Forelimb muscle (tissue), 1 donor: ENCODE measurements at regions not wholly inside any gene's neighbourhood (a gene's known extent, or its start where the extent isn't known, plus 50 kb on each side); places are given as distances from the start of the nearest gene placed in this dataset.
"Not testable (repeated sequence)": the region's sequence is repeated elsewhere in the genome, so short reads cannot be mapped to it uniquely, and the experiment has no call there.

Experiments
- DNase-seq: peaks from one replicate; pipeline ENCODE4 v3.0.0-alpha.2; 2013; ENCODE audit warnings: low read depth

DNA sequence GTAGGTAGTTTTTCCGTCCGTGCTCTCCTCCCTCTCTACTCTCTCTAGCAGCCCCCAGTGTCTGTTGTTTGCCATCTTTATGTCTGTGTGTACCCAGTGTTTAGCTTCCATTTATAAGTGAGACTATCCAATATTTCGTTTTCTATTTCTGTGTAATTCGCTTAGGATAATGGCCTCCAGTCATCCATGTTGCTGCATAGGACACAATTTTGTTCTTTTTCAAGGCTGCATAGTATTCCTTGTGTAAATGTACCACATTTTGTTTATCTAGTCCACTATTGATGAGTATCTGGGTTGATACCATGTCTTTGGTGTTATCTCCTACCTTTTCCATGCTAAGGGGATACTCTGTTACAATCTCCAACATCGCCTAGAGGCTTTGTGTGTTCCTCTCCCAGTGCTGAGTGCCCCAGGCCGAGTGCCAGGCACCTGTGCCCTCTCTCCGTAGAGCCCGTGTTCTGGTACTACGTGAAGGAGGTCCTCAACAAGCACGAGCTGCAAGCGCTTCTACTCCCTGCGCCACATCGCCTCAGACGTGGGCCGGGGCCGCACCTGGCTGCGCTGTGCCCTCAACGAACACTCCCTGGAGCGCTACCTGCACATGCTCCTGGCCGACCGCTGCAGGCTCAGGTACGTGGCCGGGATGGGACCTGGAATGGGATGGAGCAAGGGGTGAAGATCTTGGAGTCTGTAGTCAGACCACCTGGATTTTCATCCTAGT, 51.0 kb downstream of the NPIPB11 start:
- not testable (repeated sequence) for DNase-seq

DNA sequence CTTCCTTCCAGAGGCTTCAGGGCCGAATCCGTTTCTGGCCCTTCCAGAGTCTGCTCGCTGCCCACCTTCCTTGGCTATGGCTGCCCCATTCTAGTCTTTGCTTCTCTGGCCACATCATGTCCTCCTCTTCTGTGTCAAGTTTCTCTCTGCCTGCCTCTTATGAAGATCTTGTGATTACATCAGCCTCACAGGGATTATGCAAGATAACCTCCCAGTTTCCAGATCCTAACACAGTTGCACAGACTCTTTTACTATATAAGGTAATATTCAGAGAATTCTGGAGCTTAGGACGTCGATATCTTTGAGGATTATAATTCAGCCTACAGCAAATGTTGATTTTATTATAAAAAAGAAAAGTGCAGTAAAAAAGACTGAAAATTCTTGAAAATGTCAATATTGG, 52.1 kb downstream of the NPIPB11 start:
- not testable (repeated sequence) for DNase-seq

DNA sequence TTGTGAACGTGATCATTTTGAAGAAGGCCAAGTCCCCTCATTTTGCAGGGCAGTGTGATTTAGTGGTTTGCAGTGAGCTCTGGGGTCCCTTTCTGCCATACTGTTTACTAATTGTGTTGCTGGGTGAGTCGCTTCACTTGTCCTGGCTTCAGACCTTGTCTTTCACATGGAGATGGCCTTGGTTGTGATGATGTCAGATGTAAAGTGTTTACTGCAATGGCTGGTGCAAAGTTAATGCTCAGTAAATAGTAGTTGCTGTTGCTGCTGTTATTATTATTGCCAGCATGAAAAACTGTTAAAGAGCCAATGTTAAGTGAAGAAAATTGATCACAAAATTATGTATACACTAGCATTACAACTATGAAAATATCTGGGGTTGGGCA, 53.9 kb downstream of the NPIPB11 start:
- DNase-seq: not testable (repeated sequence)

DNA sequence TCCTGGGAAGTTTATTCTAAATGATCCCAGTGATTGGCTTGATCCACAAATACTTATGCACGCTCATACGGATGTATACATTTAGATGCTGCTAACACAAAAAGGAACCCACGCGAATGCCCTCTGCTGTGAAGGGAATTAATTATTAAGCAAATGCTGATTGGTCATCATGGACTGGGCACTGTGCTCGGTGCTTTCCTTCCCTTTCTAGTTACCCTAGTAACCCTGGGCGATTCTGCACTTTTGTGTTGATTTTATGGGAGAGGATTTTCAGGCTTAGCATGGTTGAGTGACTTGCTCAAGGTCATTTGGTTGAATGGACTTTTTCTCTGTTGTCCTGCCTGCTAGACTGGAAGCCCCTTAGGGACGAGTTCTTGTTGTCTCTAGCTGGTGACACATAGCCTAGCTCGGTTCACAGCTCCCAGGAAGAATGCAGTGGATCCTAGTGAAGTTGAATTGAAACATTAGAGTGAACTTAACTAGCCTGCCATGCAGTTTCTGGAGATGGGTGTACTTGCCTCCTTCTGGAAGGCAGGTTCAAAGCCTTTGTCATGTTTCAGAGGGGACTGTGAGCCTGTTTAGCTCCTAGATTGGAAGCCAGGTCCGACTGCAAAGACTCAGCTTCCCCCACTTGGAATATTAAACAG, 54.4 kb downstream of the NPIPB11 start:
- not testable (repeated sequence) for DNase-seq

DNA sequence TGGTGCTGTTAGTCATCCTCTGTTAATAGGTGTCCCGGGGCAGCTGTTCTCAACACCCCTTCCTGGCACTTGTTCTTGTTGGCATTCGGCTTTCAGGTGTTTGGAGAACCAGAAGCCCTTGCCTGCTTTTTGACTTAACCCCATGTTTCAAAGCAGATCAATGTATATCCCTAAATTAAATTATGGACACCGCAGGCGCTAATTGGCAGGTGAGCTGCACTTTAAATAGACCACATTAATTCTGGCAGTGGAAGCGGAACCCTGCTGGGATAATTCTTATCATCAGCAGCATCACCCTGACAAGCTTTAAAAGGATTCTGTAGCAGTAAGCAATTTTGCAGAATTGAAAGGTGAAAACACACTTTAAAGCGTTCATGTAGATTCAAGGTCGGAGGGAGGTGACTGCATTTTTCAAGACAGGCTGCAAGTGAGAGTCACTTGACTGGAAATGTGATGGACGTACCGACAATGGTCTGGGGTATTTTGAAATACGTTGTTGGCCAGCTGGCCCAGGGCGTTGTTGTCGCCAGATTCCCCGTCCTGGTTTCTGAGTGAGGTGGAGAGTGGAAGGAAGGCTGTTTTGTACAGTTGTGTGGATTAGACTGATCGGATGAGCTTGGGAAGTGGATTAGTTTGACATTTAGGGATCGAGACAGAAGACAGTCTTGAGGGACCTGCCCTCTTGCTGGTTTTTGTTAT, 55.1 kb downstream of the NPIPB11 start:
- DNase-seq: not testable (repeated sequence)

DNA sequence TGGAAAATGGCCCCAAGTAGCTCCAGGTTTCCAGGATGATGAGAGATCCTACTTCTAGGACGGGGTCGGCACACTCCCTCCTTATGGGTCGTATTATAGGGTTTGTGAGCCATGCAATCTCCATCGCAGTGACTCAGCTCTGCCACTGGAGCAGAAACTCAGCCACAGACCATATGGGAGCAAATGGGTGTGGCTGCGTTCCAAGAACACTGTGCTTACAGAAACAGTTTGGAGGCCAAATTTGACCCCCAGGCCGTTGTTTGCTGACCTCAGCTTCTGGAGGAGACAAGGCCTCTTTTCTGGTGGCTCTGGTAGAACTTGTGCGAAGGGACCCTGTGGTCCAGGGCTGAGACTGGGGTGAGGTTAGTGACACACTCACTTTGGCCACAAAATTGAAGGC, 56.5 kb downstream of the NPIPB11 start:
- not testable (repeated sequence) for DNase-seq

DNA sequence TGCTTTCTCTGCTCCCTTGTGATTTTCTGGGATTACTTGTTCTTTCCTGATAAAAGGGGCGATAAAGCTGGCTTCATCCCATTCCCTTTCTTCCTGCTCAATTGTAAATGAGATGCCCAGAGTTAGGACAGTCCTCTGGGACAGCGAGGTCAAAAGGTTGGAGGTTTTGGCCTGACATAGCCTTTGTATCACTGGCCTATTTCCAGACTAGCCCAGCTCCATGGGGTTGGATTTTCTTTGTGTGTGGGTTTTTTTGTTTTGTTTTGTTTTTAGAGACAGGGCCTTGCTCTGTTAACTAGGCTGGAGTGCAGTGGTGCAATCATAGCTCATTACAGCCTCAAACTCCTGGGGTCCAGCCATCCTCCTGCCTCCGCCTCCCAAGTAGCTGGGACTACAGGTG, 57.8 kb downstream of the NPIPB11 start:
- not testable (repeated sequence) for DNase-seq

DNA sequence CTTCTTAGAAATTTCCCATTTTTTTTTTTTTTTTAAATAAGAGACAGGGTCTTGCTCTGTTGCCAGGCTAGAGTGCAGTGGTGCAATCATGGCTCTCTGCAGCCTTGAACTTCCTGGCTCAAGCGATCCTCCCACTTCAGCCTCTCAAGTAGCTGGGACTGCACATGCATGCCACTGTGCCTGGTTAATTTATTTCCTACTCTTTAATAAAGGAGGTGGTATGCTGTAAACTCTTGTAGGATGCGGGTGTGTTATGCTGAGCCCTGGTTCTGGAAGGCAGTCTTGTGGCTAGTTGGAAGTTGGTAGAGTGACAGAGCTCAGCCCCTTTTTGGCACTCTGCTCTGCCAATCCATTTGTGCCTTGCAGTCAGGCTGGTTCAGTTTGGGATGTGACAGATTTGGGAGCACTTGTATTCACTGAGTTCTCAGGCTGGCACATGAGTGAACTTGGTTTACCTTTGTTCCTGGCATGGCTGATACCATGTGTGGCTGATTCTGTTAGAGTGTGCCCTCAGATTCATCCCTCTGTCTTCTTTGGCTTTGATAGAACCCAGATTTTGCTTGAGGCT, 58.3 kb downstream of the NPIPB11 start:
- DNase-seq: not testable (repeated sequence)

DNA sequence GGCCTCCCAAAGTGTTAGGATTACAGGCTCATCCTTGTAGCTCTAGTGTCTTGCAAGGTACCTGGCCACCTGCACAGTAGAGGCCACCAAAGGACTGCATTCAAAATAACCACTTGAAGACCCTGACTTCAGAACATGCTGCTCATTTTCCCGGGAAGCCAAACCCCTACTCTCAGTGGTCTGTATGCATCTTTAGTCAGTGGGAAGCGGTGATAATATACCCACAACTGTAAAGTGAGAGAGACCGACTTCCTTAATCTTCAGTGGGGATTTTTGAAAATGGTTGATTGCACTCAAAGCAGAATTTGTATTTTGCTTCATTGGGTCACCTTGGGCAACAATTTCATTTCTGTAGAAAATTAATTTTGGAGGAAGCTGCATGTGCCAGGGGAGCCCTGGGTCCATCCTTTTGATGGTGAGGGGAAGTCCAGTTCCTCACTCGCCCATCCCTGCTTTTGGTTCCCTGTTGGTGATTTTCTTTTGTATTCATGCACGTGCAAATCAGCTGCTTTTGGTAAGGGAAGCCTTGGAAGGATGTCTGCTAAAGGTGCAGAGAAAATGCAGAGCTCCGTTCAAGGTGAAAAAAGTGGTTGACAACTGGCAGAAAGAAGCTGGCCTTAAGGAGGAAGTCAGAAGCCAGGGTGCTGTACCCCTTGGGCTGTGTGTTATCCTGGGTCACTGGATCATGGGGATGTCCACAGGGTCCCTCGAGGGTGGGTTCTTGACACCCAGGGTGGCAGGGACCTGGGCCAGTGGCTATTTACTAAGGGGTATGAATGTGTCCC, 59.5 kb downstream of the NPIPB11 start:
- not testable (repeated sequence) for DNase-seq

DNA sequence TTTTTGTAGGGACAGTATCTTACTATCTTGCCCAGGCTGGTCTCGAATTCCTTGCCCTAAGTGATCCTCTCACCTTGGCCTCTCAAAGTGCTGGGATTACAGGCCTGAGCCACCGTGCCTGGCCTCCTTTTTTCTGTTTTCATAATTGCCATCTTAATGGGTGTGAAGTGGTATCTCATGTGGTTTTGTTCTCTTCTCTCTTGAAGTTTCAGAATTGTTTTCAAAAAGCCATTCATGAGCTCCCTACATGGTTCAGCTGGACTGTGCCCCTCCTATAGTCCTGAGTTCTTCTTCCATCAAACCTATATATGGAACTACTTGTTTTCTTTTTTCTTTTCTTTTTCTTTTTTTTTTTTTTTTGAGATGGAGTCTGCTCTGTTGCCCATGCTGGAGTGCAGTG, 60.3 kb downstream of the NPIPB11 start:
- not testable (repeated sequence) for DNase-seq

DNA sequence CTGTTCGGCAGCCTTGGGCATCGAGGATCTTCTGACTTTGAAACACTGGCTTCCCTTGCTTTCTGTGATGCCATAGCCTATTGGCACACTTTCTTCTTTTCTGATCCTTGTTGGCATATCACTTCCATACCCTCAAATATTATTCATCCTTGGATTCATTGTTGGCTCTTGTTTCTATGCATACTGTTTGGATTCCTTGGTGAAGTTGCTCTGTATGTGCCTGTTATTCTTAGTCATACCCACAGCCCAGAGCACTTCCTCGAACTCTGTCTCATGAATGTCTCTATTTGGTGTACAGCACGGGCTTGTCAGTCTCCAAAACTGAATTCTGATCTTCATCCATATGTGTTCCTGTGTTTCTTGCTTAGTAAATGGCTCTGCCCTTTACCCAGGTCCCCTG, 63.6 kb downstream of the NPIPB11 start:
- DNase-seq: not testable (repeated sequence)

DNA sequence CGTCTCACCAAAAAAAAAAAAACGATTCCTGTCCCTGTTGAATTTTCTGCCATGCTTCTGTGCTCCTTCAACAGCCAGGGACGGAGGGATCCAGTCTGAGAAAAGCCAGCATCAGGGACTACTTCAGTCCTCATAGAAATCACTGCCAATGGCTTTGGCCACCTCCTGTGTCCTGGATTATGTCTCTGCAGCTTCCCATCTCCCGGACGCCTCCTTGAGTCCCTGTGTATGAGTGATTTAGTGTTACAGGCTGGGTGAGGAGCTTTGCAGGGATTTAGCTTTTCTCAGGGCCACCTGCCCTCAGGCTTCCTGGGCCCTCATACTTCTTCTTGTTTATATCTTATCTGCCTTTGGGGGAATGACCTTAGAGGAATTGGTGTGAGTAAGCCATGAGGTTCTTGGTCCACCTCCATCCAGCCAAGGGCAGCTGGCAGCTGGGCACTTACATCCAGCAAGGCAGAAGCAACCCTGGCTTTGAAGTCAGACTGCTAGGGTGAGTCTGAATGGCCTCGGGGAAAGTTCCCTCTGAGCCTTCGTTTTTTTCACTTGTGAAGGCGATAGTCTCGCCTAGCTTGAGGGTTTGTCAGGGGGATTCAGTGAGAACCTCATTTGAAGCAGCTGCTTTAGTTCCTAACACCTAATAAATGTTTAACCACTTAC, 65.6 kb downstream of the NPIPB11 start:
- DNase-seq: not testable (repeated sequence)

DNA sequence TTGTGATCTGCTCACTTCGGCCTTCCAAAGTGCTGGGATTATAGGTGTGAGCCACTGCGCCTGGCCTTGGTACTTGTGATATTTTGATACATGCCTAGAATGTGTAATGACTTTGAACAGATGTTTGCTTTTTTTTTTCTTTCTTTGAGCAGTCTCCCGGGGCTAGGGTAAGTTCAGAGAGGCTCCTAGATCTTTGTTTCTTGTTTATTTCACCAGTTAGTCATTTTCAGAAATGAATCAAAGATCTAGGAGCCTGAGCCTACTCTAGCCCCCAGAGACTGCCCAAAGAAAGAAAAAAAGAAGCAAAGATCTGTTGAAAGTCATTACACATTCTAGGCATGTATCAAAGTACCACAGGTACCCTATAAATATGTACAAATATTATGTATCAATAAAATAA, 66.3 kb downstream of the NPIPB11 start:
- not testable (repeated sequence) for DNase-seq

DNA sequence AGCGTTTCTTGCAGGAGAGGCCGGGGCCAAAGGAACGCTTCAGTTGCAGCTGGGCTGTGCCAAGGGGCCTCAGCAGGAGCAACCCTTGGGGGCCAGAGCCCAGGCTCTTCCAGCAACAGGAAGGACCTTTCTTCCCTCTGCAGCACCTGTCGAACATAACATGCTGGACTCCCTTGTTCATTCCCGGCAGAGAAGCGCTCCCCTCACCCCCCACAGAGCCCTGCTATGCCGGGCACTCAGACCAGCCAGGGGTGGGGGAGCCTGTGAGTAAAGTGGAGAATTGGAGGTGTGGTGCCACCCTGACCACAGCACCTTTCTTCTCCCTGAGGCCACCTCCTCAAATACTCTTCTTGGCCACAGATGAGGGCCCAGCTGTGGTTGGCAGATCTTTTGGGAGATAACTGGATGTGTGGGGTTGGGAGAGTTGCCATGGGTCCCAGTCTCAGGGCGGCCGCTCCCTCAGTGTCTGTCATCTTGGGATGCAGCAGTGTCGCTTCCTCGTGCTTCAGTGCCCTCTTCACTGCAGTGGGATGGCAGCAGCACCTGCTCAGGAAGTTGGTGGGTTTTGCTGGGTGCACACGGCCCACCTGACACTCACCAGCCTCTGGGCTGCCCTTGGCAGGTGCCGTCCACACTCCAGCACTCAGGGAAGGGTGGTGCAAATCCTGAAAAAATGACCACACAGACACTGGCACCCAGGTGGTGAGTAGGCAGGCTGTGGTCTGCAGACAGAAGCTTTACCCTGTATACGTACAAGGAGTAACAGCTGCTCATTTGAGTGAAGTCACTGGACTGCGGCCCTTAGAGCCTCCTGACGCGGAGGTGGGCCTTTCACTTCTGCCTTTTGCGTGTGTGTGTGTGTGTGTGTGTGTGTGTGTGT, 67.5 kb downstream of the NPIPB11 start:
- DNase-seq: not testable (repeated sequence)

DNA sequence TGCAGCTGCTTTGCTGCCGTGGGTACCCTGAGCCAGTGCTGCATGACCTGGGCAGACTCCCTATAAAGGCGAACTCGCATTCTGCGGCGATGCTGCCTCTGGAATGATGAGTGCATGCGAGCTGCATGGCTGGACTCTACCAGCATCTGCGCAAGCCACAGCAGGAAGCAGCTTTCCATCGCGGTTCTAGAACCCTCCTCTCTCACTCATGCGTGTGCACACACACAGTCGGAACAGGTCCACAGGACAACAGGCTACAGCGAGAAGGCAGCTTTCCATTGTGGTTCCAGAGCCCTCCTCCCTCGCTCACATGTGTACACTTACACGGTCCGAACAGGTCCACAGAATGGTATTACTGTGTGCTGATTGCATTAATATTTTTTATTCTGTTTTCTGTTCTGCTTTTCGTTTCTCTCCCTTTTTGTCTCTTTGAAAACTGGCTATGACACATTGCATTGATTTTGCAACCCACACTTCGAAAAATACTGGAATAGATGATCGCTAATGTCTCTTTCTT, 69.1 kb downstream of the NPIPB11 start:
- DNase-seq: not testable (repeated sequence)

DNA sequence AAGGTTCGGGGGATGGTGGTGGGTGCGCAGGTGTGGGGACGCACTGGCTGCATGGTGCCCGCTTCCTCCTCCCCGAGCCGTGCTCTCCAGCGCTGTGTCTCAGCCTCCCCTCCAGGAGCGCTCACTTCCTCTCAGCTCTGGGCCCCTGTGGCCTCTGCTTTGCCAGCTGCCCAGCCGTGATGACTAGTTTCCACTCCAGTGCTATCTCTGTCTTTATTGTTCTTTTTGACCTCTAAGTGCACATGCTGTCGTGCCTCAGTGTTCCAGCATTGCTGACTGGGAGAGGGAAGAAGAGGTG, 71.0 kb downstream of the NPIPB11 start:
- not testable (repeated sequence) for DNase-seq

DNA sequence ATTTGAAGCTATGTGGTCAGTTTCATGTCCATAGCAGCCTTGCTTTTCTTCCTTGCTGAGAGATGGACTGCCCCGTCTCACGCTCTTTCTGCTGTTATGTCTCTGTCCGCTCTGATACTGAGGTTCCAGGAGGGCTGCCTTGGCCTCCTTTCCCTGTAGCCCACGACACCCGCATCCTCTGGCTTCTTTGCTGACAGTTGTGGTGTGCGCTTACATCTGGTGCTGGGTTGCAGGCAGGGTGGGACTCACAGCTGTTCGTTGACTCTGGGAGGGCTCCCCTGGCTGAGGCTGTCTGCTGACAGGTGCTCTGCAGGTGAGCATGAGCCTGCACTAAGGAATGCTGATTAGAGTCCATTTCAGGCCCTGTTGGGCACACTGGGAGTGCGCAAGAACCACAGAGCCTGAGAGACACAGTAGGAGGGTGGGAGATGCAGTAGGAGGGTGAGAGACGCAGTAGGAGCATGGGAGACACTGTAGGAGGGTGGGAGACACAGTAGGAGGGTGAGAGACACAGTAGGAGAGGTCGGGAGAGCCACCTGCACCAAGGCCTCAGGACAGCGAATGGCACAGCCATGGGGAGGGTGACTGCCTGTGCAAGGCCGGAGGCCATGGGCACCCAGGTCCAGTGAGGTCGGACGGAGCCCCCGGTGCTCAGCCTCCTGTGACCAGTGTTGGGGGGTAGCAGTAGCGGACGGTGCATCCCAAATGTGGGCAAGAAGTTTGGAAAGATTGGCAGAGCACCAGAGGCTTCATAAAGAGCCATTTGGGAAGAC, 71.5 kb downstream of the NPIPB11 start:
- DNase-seq: not testable (repeated sequence)

DNA sequence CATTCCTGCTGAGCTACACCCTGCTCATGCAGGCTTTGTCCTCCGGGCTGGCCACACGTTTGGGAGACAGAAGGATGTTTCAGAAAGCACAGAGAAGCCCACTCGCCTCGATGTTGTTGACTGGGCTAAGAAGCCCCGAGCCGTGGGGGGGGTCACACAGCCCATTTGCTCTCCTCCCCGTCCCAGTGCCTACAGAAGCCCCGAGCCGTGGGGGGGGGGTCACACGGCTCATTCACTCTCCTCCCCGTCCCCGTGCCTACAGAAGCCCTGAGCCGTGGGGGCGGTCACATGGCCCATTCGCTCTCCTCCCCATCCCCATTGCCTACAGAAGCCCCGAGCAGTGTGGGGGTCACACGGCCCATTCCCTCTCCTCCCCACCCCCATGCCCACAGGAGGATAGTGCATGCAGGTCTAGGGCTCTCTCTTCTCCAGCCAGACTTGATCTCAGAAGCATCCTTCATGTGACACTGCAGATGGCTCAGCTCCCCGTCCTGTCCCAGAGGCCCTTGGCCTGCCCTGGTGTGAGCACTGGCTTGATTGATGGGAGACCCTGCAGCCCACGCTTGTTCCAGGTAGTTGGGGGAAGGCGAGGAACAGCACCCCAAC, 72.9 kb downstream of the NPIPB11 start:
- DNase-seq: not testable (repeated sequence)

DNA sequence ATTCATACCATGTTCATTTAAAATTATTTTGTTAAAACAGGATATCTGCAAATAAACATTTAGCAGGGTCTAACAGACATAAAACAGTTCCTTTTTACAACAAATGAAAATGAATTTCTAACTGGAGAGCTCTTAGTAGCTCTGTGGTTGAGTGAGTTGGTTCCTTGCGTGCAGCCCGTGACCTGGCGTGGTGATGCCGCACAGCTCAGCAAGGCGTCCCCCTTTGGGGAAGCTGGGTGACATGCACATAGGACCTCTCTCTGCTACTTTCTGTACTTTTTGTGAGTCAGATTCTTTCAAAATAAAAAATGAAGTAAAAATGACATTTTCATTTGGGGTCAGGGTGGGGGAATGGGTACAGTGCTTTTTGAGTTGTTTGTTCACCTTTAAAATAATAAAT, 75.9 kb downstream of the NPIPB11 start:
- not testable (repeated sequence) for DNase-seq
